ENCODE measurements at regions not wholly inside any gene's neighbourhood (a gene's known extent, or its start where the extent isn't known, plus 50 kb on each side); places are given as distances from the start of the nearest gene placed in this dataset.

- Histone ChIP-seq H3K4me2 (ENCODE audit: low read depth, low read length) (no peak overlapping the region), H4K20me1 (ENCODE audit: insufficient read depth, low read length) (no peaks in the 10 kb centered on the region), H3K36me3 (replicated peaks; ENCODE audit: insufficient read depth, low read length) (no peaks in the 10 kb centered on the region), H3K9me2 (replicated peaks; ENCODE audit: insufficient read depth, low read length) (no peaks in the 10 kb centered on the region), H3F3A (ENCODE audit: insufficient read depth, low read length) (no peaks in the 10 kb centered on the region), H2AFZ (ENCODE audit: low read length) (no peak overlapping the region), H3K9ac (ENCODE audit: low read length) (no peak overlapping the region), H3K4me3 (ENCODE audit: low read length) (no peak overlapping the region), H3K27me3 (replicated peaks; ENCODE audit: insufficient read depth, low read length) (no peaks in the 10 kb centered on the region), H3K9me3 (replicated peaks; ENCODE audit: insufficient read depth, low read length) (no peaks in the 10 kb centered on the region), H3K27ac (ENCODE audit: low read length) (no peak overlapping the region), H3K79me2 (ENCODE audit: low read length) (no peaks in the 10 kb centered on the region), H3K4me1 (ENCODE audit: low read length) (no peaks in the 10 kb centered on the region)
- DNase-seq: no peak
- TF ChIP-seq EZH2phosphoT487 (IDR thresholded peaks at IDR 0.05; ENCODE audit: low read length) (no peak), EZH2 (optimal IDR thresholded peaks at IDR 0.05; ENCODE audit: low read depth, low read length) (no peak)
- TF ChIP-seq, protein P1, sequence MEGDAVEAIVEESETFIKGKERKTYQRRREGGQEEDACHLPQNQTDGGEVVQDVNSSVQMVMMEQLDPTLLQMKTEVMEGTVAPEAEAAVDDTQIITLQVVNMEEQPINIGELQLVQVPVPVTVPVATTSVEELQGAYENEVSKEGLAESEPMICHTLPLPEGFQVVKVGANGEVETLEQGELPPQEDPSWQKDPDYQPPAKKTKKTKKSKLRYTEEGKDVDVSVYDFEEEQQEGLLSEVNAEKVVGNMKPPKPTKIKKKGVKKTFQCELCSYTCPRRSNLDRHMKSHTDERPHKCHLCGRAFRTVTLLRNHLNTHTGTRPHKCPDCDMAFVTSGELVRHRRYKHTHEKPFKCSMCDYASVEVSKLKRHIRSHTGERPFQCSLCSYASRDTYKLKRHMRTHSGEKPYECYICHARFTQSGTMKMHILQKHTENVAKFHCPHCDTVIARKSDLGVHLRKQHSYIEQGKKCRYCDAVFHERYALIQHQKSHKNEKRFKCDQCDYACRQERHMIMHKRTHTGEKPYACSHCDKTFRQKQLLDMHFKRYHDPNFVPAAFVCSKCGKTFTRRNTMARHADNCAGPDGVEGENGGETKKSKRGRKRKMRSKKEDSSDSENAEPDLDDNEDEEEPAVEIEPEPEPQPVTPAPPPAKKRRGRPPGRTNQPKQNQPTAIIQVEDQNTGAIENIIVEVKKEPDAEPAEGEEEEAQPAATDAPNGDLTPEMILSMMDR (IDR thresholded peaks at IDR 0.05; ENCODE audit: low read length): no peak
Measured at GRCh38 chr3:177968891-177969290, 567.3 kb upstream of the KCNMB2 start.

DNA sequence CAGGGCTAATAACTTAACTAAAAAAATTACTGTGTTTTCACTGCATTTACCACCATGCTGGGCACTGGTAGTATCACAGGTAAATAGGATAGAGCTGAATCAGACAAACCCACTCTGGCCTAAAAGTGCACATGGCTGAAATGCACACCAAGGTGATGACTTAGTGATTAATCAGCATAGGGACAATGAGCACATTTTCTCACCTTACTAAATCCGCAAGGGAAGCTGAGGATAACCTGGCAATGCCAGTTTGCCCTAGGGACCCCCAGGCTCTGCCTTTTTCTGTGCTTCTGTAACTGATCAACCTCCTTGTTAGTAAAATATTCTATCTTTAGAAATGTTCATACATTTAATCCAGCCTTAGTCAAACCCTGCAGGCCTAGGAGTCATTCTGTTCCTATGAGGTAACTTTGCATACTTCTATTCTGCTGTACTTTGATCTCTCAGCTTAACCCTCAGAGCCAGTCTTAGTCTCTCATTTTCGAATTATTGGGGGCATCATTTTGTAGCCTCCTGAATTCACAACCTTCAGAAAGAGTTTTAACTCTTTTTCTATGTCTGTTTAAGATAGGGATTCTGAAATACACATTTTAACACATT lies 562.9 kb upstream of the KCNMB2 start:
- TF ChIP-seq EZH2 (optimal IDR thresholded peaks at IDR 0.05; ENCODE audit: low read depth, low read length) (no peak), EZH2phosphoT487 (IDR thresholded peaks at IDR 0.05; ENCODE audit: low read length) (no peak)
- TF ChIP-seq, protein P1 (IDR thresholded peaks at IDR 0.05; ENCODE audit: low read length): no peak
- no peaks in the 10 kb centered on the region for H4K20me1 ChIP-seq (ENCODE audit: insufficient read depth, low read length)
- H3K9me2 ChIP-seq (replicated peaks; ENCODE audit: insufficient read depth, low read length): no peaks in the 10 kb centered on the region
- no peak for DNase-seq
- H3K79me2 ChIP-seq (ENCODE audit: low read length): no peaks in the 10 kb centered on the region
- no peak overlapping the region for H2AFZ ChIP-seq (ENCODE audit: low read length)
- H3K27ac ChIP-seq (ENCODE audit: low read length): no peak overlapping the region
- no peaks in the 10 kb centered on the region for H3K9me3 ChIP-seq (replicated peaks; ENCODE audit: insufficient read depth, low read length)
- no peaks in the 10 kb centered on the region for H3F3A ChIP-seq (ENCODE audit: insufficient read depth, low read length)
- no peak overlapping the region for H3K9ac ChIP-seq (ENCODE audit: low read length)
- H3K4me3 ChIP-seq (ENCODE audit: low read length): no peak overlapping the region
- H3K4me1 ChIP-seq (ENCODE audit: low read length): no peaks in the 10 kb centered on the region
- H3K27me3 ChIP-seq (replicated peaks; ENCODE audit: insufficient read depth, low read length): no peaks in the 10 kb centered on the region
- H3K36me3 ChIP-seq (replicated peaks; ENCODE audit: insufficient read depth, low read length): no peaks in the 10 kb centered on the region
- no peak overlapping the region for H3K4me2 ChIP-seq (ENCODE audit: low read depth, low read length)

DNA sequence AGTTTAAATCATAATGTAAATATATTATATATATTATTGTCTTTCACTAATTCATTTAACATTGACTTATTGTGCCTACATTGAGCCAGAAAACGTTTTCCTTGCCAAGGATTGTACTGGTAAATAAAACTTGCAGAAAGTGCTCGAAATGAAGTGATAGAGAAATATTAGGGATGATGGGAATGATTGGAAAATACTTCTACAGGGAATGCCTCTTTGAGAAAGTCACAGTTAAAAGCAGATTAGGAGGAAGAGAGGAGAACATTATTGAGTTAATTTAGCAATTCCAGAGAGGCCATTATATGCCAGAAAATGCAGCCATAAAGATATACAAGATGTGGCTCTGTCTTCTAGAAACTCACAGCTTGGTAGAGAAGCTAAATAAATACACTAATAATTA lies 560.0 kb upstream of the KCNMB2 start:
- no peak for DNase-seq
- no peaks in the 10 kb centered on the region for H3K9me2 ChIP-seq (replicated peaks; ENCODE audit: insufficient read depth, low read length)
- H3K4me2 ChIP-seq (ENCODE audit: low read depth, low read length): no peak overlapping the region
- no peaks in the 10 kb centered on the region for H3K36me3 ChIP-seq (replicated peaks; ENCODE audit: insufficient read depth, low read length)
- no peak overlapping the region for H3K9ac ChIP-seq (ENCODE audit: low read length)
- H3F3A ChIP-seq (ENCODE audit: insufficient read depth, low read length): no peaks in the 10 kb centered on the region
- no peak overlapping the region for H3K27ac ChIP-seq (ENCODE audit: low read length)
- H4K20me1 ChIP-seq (ENCODE audit: insufficient read depth, low read length): no peaks in the 10 kb centered on the region
- H3K27me3 ChIP-seq (replicated peaks; ENCODE audit: insufficient read depth, low read length): no peaks in the 10 kb centered on the region
- H3K9me3 ChIP-seq (replicated peaks; ENCODE audit: insufficient read depth, low read length): no peaks in the 10 kb centered on the region
- H3K4me3 ChIP-seq (ENCODE audit: low read length): no peak overlapping the region
- TF ChIP-seq, protein P1 (IDR thresholded peaks at IDR 0.05; ENCODE audit: low read length): no peak
- no peaks in the 10 kb centered on the region for H3K79me2 ChIP-seq (ENCODE audit: low read length)
- H2AFZ ChIP-seq (ENCODE audit: low read length): no peak overlapping the region
- H3K4me1 ChIP-seq (ENCODE audit: low read length): no peaks in the 10 kb centered on the region

Data from MM.1S (cell line).